ENCODE measurements at regions not wholly inside any gene's neighbourhood (a gene's known extent, or its start where the extent isn't known, plus 50 kb on each side); places are given as distances from the start of the nearest gene placed in this dataset.
A peak's percentile ranks its signal among the peaks of the same experiment; 100 is the strongest.

GRCh38 chr2:190810981-190811587 lies 69.5 kb upstream of the GLS start:
- Histone ChIP-seq H3K27me3 (ENCODE audit: insufficient read depth) (no peaks in the 10 kb centered on the region), H3K4me1 (ENCODE audit: insufficient read depth) (no peaks in the 10 kb centered on the region), H3K4me3 (no peak overlapping the region), H3K4me2 (no peak overlapping the region), H2AFZ (peak overlapping the region; percentile 43; the same call in 1 of the 2 replicates), H3K36me3 (ENCODE audit: insufficient read depth) (no peaks in the 10 kb centered on the region), H4K20me1 (replicated peaks; ENCODE audit: insufficient read depth) (no peaks in the 10 kb centered on the region), H3K9me2 (ENCODE audit: insufficient read depth) (peaks cover 7% of the 10 kb centered on the region; the same call in 1 of the 2 replicates), H3K27ac (ENCODE audit: low read depth) (no peak overlapping the region), H3F3A (replicated peaks; ENCODE audit: low read depth) (no peaks in the 10 kb centered on the region), H3K79me2 (replicated peaks; ENCODE audit: insufficient read depth) (no peaks in the 10 kb centered on the region)
- no peaks in the 10 kb centered on the region for H3K4me1 Mint-ChIP-seq
- no peaks in the 10 kb centered on the region for H3K36me3 Mint-ChIP-seq (ENCODE audit: low read depth)
- H3K27me3 Mint-ChIP-seq (ENCODE audit: insufficient read depth, low read depth, poor library complexity) = no peaks in the 10 kb centered on the region
- no peaks in the 10 kb centered on the region for H3K9me3 Mint-ChIP-seq
- no peak for ATAC-seq
- DNase-seq (ENCODE audit: low spot score) = no peak
- TF ChIP-seq EZH2phosphoT487 (IDR thresholded peaks at IDR 0.05; ENCODE audit: unreplicated experiment) (no peak), CTCF (conservative IDR thresholded peaks at IDR 0.05; ENCODE audit: low read depth in 2 of 2) (no peak), POLR2AphosphoS5 (IDR thresholded peaks at IDR 0.05; ENCODE audit: low read depth) (no peak), EZH2 (IDR thresholded peaks at IDR 0.05; ENCODE audit: low read depth, unreplicated experiment) (no peak), ZNF114 (CRISPR knock-in tag; IDR thresholded peaks at IDR 0.05) (no peak), CREB1 (CRISPR knock-in tag; IDR thresholded peaks at IDR 0.05; ENCODE audit: low read depth) (no peak), STAT1 (IDR thresholded peaks at IDR 0.05; ENCODE audit: unreplicated experiment) (no peak), NANOG (IDR thresholded peaks at IDR 0.05; ENCODE audit: borderline replicate concordance) (no peak), JUNB (IDR thresholded peaks at IDR 0.05; ENCODE audit: unreplicated experiment) (no peak), ZNF331 (CRISPR knock-in tag; IDR thresholded peaks at IDR 0.05; ENCODE audit: low read depth) (no peak)
- TF ChIP-seq, protein P1, sequence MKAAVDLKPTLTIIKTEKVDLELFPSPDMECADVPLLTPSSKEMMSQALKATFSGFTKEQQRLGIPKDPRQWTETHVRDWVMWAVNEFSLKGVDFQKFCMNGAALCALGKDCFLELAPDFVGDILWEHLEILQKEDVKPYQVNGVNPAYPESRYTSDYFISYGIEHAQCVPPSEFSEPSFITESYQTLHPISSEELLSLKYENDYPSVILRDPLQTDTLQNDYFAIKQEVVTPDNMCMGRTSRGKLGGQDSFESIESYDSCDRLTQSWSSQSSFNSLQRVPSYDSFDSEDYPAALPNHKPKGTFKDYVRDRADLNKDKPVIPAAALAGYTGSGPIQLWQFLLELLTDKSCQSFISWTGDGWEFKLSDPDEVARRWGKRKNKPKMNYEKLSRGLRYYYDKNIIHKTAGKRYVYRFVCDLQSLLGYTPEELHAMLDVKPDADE (IDR thresholded peaks at IDR 0.05) = no peak
- TF ChIP-seq, protein P2, sequence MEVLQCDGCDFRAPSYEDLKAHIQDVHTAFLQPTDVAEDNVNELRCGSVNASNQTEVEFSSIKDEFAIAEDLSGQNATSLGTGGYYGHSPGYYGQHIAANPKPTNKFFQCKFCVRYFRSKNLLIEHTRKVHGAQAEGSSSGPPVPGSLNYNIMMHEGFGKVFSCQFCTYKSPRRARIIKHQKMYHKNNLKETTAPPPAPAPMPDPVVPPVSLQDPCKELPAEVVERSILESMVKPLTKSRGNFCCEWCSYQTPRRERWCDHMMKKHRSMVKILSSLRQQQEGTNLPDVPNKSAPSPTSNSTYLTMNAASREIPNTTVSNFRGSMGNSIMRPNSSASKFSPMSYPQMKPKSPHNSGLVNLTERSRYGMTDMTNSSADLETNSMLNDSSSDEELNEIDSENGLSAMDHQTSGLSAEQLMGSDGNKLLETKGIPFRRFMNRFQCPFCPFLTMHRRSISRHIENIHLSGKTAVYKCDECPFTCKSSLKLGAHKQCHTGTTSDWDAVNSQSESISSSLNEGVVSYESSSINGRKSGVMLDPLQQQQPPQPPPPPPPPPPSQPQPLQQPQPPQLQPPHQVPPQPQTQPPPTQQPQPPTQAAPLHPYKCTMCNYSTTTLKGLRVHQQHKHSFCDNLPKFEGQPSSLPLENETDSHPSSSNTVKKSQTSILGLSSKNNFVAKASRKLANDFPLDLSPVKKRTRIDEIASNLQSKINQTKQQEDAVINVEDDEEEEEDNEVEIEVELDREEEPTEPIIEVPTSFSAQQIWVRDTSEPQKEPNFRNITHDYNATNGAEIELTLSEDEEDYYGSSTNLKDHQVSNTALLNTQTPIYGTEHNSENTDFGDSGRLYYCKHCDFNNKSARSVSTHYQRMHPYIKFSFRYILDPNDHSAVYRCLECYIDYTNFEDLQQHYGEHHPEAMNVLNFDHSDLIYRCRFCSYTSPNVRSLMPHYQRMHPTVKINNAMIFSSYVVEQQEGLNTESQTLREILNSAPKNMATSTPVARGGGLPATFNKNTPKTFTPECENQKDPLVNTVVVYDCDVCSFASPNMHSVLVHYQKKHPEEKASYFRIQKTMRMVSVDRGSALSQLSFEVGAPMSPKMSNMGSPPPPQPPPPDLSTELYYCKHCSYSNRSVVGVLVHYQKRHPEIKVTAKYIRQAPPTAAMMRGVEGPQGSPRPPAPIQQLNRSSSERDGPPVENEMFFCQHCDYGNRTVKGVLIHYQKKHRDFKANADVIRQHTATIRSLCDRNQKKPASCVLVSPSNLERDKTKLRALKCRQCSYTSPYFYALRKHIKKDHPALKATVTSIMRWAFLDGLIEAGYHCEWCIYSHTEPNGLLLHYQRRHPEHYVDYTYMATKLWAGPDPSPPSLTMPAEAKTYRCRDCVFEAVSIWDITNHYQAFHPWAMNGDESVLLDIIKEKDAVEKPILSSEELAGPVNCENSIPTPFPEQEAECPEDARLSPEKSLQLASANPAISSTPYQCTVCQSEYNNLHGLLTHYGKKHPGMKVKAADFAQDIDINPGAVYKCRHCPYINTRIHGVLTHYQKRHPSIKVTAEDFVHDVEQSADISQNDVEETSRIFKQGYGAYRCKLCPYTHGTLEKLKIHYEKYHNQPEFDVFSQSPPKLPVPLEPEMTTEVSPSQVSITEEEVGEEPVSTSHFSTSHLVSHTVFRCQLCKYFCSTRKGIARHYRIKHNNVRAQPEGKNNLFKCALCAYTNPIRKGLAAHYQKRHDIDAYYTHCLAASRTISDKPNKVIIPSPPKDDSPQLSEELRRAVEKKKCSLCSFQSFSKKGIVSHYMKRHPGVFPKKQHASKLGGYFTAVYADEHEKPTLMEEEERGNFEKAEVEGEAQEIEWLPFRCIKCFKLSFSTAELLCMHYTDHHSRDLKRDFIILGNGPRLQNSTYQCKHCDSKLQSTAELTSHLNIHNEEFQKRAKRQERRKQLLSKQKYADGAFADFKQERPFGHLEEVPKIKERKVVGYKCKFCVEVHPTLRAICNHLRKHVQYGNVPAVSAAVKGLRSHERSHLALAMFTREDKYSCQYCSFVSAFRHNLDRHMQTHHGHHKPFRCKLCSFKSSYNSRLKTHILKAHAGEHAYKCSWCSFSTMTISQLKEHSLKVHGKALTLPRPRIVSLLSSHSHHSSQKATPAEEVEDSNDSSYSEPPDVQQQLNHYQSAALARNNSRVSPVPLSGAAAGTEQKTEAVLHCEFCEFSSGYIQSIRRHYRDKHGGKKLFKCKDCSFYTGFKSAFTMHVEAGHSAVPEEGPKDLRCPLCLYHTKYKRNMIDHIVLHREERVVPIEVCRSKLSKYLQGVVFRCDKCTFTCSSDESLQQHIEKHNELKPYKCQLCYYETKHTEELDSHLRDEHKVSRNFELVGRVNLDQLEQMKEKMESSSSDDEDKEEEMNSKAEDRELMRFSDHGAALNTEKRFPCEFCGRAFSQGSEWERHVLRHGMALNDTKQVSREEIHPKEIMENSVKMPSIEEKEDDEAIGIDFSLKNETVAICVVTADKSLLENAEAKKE (CRISPR knock-in tag; IDR thresholded peaks at IDR 0.05) = no peak
- no peak overlapping the region for H3K4me3 Mint-ChIP-seq
- H3K27ac Mint-ChIP-seq = no peak overlapping the region

Data from GM23338 (cell line).